H9 (cell line): ENCODE measurements at regions not wholly inside any gene's neighbourhood (a gene's known extent, or its start where the extent isn't known, plus 50 kb on each side); places are given as distances from the start of the nearest gene placed in this dataset.

Experiments
- DNase-seq: peaks from one replicate; pipeline ENCODE4 v3.0.0-alpha.2; 2017
- H2AFZ ChIP-seq: one replicate; pipeline ENCODE4 v1.6.1; 2013; ENCODE audit warnings: mild to moderate bottlenecking, low read length, control low read depth, moderate library complexity
- H2AK5ac ChIP-seq: 2 replicates; pipeline ENCODE4 v1.6.1; 2013; ENCODE audit warnings: low read length, control low read depth, mixed read lengths; ENCODE audit not compliant: insufficient read length
- H2BK120ac ChIP-seq: one replicate; pipeline ENCODE4 v1.6.1; 2013; ENCODE audit warnings: low read depth, mild to moderate bottlenecking, low read length, control low read depth, inconsistent platforms; ENCODE audit not compliant: poor library complexity, severe bottlenecking
- H2BK12ac ChIP-seq: 2 replicates; pipeline ENCODE4 v1.6.1; 2013; ENCODE audit warnings: low read length, control low read depth, mixed read lengths, low read depth; ENCODE audit not compliant: insufficient read length
- H2BK15ac ChIP-seq: 2 replicates; pipeline ENCODE4 v1.6.1; 2013; ENCODE audit warnings: low read depth, low read length, control low read depth
- H2BK20ac ChIP-seq: one replicate; pipeline ENCODE4 v1.6.1; 2013; ENCODE audit warnings: low read depth, mild to moderate bottlenecking, low read length, control low read depth, inconsistent platforms; ENCODE audit not compliant: poor library complexity, severe bottlenecking
- H2BK5ac ChIP-seq: 2 replicates; pipeline ENCODE4 v1.6.1; 2013; ENCODE audit warnings: low read length, control low read depth, mixed read lengths; ENCODE audit not compliant: insufficient read length
- H3K14ac ChIP-seq: 2 replicates; pipeline ENCODE4 v1.6.1; 2013; ENCODE audit warnings: low read length, control low read depth; ENCODE audit not compliant: insufficient read depth
- H3K18ac ChIP-seq: 2 replicates; pipeline ENCODE4 v1.6.1; 2013; ENCODE audit warnings: low read depth, mild to moderate bottlenecking, mixed read lengths, low read length, control low read depth; ENCODE audit not compliant: insufficient read length
- H3K23ac ChIP-seq: 2 replicates; pipeline ENCODE4 v1.6.1; 2013; ENCODE audit warnings: low read length, control low read depth, mixed read lengths, low read depth; ENCODE audit not compliant: insufficient read length
- H3K23me2 ChIP-seq: 2 replicates; pipeline ENCODE4 v1.6.1; 2013; ENCODE audit warnings: low read depth, mild to moderate bottlenecking, mixed read lengths, low read length, control low read depth; ENCODE audit not compliant: insufficient read length, poor library complexity, severe bottlenecking
- H3K27ac ChIP-seq: 2 replicates; pipeline ENCODE4 v1.5.1; 2013; ENCODE audit warnings: low read length, control low read depth, mixed read lengths, low read depth; ENCODE audit not compliant: insufficient read length
- H3K27me3 ChIP-seq: 2 replicates; pipeline ENCODE4 v1.6.1; 2013; ENCODE audit warnings: low read length, control low read depth, inconsistent platforms; ENCODE audit not compliant: insufficient read depth
- H3K4ac ChIP-seq: 2 replicates; pipeline ENCODE4 v1.6.1; 2013; ENCODE audit warnings: low read depth, mild to moderate bottlenecking, control low read depth, inconsistent platforms, low read length, moderate library complexity
- H3K4me1 ChIP-seq: 2 replicates; pipeline ENCODE4 v1.6.1; 2013; ENCODE audit warnings: low read length, control low read depth, inconsistent platforms; ENCODE audit not compliant: insufficient read depth
- H3K4me2 ChIP-seq: 2 replicates; pipeline ENCODE4 v1.6.1; 2013; ENCODE audit warnings: low read length, control low read depth, mixed read lengths; ENCODE audit not compliant: insufficient read length, insufficient read depth
- H3K56ac ChIP-seq: 2 replicates; pipeline ENCODE4 v1.6.1; 2013; ENCODE audit warnings: low read depth, mild to moderate bottlenecking, mixed read lengths, low read length, control low read depth; ENCODE audit not compliant: insufficient read length
- H3K79me1 ChIP-seq: 2 replicates; pipeline ENCODE4 v1.6.1; 2013; ENCODE audit warnings: low read depth, mild to moderate bottlenecking, moderate library complexity, low read length, control low read depth, inconsistent platforms; ENCODE audit not compliant: insufficient read depth, poor library complexity, severe bottlenecking
- H3K79me2 ChIP-seq: 2 replicates; pipeline ENCODE4 v1.6.1; 2013; ENCODE audit warnings: low read length, control low read depth, inconsistent platforms; ENCODE audit not compliant: insufficient read depth
- H3K9ac ChIP-seq: 2 replicates; pipeline ENCODE4 v1.6.1; 2013; ENCODE audit warnings: low read length, control low read depth, mixed read lengths; ENCODE audit not compliant: insufficient read length; ENCODE audit errors: extremely low read depth
- H3K9me3 ChIP-seq: one replicate; pipeline ENCODE4 v1.6.1; 2013; ENCODE audit warnings: low read depth, low read length, inconsistent platforms; ENCODE audit not compliant: control insufficient read depth
- H3T11ph ChIP-seq: one replicate; pipeline ENCODE4 v1.6.1; 2013; ENCODE audit warnings: mild to moderate bottlenecking, low read length, control low read depth, inconsistent platforms
- H4K20me1 ChIP-seq: one replicate; pipeline ENCODE4 v1.6.1; 2013; ENCODE audit not compliant: control insufficient read depth, insufficient read length, insufficient read depth
- H4K5ac ChIP-seq: 2 replicates; pipeline ENCODE4 v1.6.1; 2013; ENCODE audit warnings: low read depth, mild to moderate bottlenecking, mixed read lengths, low read length, control low read depth; ENCODE audit not compliant: insufficient read length
- H4K8ac ChIP-seq: replicated peaks from 2 replicates; pipeline ENCODE4 v1.6.1; 2013; ENCODE audit warnings: low read length, control low read depth, mixed read lengths, low read depth; ENCODE audit not compliant: insufficient read length
- H4K91ac ChIP-seq: 2 replicates; pipeline ENCODE4 v1.6.1; 2013; ENCODE audit warnings: low read depth, mild to moderate bottlenecking, moderate library complexity, mixed read lengths, low read length, control low read depth; ENCODE audit not compliant: insufficient read length
- H3K27ac Mint-ChIP-seq, 3 experiments: 2 replicates in 2 of 3; 3 replicates in 1 of 3; pipeline ENCODE4 v1.8.0; 2020 to 2021; ENCODE audit warnings: mixed read lengths in 3 of 3, mild to moderate bottlenecking in 1 of 3, moderate library complexity in 1 of 3
- H3K27me3 Mint-ChIP-seq: 2 replicates; pipeline ENCODE4 v1.8.0; 2021; ENCODE audit warnings: low read depth, mild to moderate bottlenecking, moderate library complexity, mixed read lengths
- H3K36me3 Mint-ChIP-seq, 3 experiments: 2 replicates in 2 of 3; 3 replicates in 1 of 3; pipeline ENCODE4 v1.8.0; 2020 to 2021; ENCODE audit warnings: low read depth in 3 of 3, mixed read lengths in 3 of 3; ENCODE audit not compliant: insufficient read depth in 1 of 3
- H3K4me1 Mint-ChIP-seq, 2 experiments: 2 replicates each; pipeline ENCODE4 v1.8.0; 2020; ENCODE audit warnings: mixed read lengths in 2 of 2
- H3K4me3 Mint-ChIP-seq, 2 experiments: 2 replicates in 1 of 2; 3 replicates in 1 of 2; pipeline ENCODE4 v1.8.0; 2020 to 2021; ENCODE audit warnings: mild to moderate bottlenecking in 2 of 2, mixed read lengths in 2 of 2, moderate library complexity in 1 of 2
- H3K9me3 Mint-ChIP-seq, 2 experiments: 2 replicates in 1 of 2; 3 replicates in 1 of 2; pipeline ENCODE4 v1.8.0; 2020; ENCODE audit warnings: mild to moderate bottlenecking in 2 of 2, mixed read lengths in 2 of 2, moderate library complexity in 1 of 2
- WGBS: extraction: QIAGEN DNeasy Blood & Tissue Kit; methylation state at CpG from one replicate; pipeline ENCODE4 v1.1.7; 2013; ENCODE audit warnings: missing lambda C conversion rate, low lambda C conversion rate, mixed read lengths; ENCODE audit not compliant: insufficient read length; ENCODE audit errors: extremely low coverage; 5-methylcytosine and 5-hydroxymethylcytosine counted together
- TF ChIP-seq, protein P1 (sequence below): fragments of 200-600 bp; sonication (generic); conservative IDR thresholded peaks from 3 replicates; pipeline ENCODE4 v1.8.0; 2021; ENCODE audit warnings: antibody characterized with exemption, mild to moderate bottlenecking

DNA sequence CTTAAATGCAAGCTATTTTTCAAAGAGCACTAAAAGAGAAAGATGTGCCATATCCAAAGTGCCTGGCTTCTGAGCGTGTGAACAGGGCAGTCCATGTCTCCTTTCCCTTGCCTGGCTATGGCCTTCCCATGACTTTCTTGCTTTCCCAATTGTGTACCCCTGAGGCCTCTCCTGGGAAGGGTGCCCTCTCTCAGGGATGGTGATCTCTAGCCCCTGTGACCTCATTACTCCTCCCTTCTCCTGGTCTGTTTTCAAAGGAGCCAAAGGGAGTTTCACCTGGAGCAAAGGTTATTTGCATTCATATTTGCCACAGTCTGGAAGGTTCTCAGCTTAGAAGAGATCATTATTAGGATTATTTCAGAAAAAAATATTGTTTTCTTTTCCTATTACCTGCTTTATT, 429.4 kb upstream of the TMTC1 start:
- no peak for DNase-seq
- H3K56ac ChIP-seq, result no peak overlapping the region
- H2AK5ac ChIP-seq, result no peak overlapping the region
- no peaks in the 10 kb centered on the region for H3K4me1 ChIP-seq
- no peaks in the 10 kb centered on the region for H4K20me1 ChIP-seq
- no peak overlapping the region for H3K4me2 ChIP-seq
- H2BK5ac ChIP-seq, result no peak overlapping the region
- H3K9me3 Mint-ChIP-seq, result no peaks in the 10 kb centered on the region
- H3K79me1 ChIP-seq, result no peaks in the 10 kb centered on the region
- no peaks in the 10 kb centered on the region for H3K9me3 ChIP-seq
- WGBS, result no CpG with 5 or more reads among the region's 1 CpG
- H2BK15ac ChIP-seq, result no peak overlapping the region
- H3K23ac ChIP-seq, result no peak overlapping the region
- H3K18ac ChIP-seq, result no peak overlapping the region
- H4K91ac ChIP-seq, result no peak overlapping the region
- H2AFZ ChIP-seq, result no peak overlapping the region
- no peak overlapping the region for H3K14ac ChIP-seq
- no peak overlapping the region for H3K4ac ChIP-seq
- no peak overlapping the region for H2BK12ac ChIP-seq
- peaks cover 3 to 4% of the 10 kb centered on the region in 2 experiments; a peak in 1 of 4 replicates for H3K4me1 Mint-ChIP-seq
- H2BK120ac ChIP-seq, result no peak overlapping the region
- no peak overlapping the region for H3K27ac ChIP-seq
- H3K27me3 Mint-ChIP-seq, result no peaks in the 10 kb centered on the region; the same call in 1 of the 2 replicates
- H3K27me3 ChIP-seq, result no peaks in the 10 kb centered on the region
- H3K36me3 Mint-ChIP-seq, result no peaks in the 10 kb centered on the region; a peak in 1 of 7 replicates
- no peak overlapping the region for H3K9ac ChIP-seq
- TF ChIP-seq, protein P1, sequence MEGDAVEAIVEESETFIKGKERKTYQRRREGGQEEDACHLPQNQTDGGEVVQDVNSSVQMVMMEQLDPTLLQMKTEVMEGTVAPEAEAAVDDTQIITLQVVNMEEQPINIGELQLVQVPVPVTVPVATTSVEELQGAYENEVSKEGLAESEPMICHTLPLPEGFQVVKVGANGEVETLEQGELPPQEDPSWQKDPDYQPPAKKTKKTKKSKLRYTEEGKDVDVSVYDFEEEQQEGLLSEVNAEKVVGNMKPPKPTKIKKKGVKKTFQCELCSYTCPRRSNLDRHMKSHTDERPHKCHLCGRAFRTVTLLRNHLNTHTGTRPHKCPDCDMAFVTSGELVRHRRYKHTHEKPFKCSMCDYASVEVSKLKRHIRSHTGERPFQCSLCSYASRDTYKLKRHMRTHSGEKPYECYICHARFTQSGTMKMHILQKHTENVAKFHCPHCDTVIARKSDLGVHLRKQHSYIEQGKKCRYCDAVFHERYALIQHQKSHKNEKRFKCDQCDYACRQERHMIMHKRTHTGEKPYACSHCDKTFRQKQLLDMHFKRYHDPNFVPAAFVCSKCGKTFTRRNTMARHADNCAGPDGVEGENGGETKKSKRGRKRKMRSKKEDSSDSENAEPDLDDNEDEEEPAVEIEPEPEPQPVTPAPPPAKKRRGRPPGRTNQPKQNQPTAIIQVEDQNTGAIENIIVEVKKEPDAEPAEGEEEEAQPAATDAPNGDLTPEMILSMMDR, result no peak
- H3K79me2 ChIP-seq, result no peaks in the 10 kb centered on the region
- no peak overlapping the region for H2BK20ac ChIP-seq
- H3K27ac Mint-ChIP-seq, result no peak overlapping the region
- no peak overlapping the region for H4K8ac ChIP-seq
- H3K23me2 ChIP-seq, result no peaks in the 10 kb centered on the region
- no peak overlapping the region for H3K4me3 Mint-ChIP-seq
- no peak overlapping the region for H3T11ph ChIP-seq
- no peak overlapping the region for H4K5ac ChIP-seq
